ENCODE measurements at regions not wholly inside any gene's neighbourhood (a gene's known extent, or its start where the extent isn't known, plus 50 kb on each side); places are given as distances from the start of the nearest gene placed in this dataset.

DNA sequence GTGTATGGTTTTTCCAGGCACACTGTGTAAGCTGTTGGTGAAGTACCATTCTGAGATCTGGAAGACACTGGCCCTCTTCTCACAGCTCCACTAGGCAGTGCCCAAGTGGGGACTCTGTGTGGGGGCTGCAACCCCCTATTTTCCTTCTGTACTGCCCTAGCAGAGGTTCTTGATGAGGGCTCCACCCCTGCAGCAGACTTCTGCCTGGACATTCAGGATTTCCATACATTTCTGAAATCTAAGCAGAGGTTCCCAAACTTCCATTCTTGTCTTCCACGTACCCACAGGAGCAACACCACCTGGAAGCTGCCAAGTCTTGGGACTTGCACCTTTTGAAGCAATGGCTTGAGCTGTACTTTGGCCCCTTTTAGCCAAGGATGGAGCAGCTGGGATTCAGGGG lies 85.2 kb upstream of the PRMT8 start:
- no peak overlapping the region for H3K4me3 ChIP-seq (replicated peaks; ENCODE audit: low read depth, low read length)
- TF ChIP-seq, protein P1, sequence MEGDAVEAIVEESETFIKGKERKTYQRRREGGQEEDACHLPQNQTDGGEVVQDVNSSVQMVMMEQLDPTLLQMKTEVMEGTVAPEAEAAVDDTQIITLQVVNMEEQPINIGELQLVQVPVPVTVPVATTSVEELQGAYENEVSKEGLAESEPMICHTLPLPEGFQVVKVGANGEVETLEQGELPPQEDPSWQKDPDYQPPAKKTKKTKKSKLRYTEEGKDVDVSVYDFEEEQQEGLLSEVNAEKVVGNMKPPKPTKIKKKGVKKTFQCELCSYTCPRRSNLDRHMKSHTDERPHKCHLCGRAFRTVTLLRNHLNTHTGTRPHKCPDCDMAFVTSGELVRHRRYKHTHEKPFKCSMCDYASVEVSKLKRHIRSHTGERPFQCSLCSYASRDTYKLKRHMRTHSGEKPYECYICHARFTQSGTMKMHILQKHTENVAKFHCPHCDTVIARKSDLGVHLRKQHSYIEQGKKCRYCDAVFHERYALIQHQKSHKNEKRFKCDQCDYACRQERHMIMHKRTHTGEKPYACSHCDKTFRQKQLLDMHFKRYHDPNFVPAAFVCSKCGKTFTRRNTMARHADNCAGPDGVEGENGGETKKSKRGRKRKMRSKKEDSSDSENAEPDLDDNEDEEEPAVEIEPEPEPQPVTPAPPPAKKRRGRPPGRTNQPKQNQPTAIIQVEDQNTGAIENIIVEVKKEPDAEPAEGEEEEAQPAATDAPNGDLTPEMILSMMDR (IDR thresholded peaks at IDR 0.05; ENCODE audit: low read depth, low read length, missing control alignments), result no peak
- DNase-seq (ENCODE audit: extremely low read depth, low read depth), result no peak

DNA sequence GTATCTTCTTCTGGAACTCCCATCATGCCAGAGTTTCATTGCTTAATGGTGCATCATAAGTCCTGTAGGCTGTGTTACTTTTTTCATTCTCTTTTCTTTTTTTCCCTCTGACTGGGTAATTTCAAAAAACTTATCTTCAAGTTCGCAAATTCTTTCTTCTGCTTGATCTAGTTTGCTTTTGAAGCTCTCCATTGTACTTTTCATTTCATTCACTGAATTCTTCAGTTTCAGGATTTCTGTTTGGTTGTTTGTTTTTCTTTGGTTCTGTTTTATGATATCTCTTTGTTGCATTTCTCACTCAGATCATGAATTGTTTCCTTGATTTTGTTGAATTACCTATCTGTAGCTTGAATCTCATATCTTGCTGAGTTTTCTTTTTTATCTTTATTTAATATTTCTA lies 83.3 kb upstream of the PRMT8 start:
- no peak overlapping the region for H3K4me3 ChIP-seq (replicated peaks; ENCODE audit: low read depth, low read length)
- TF ChIP-seq, protein P1 (IDR thresholded peaks at IDR 0.05; ENCODE audit: low read depth, low read length, missing control alignments), result no peak
- DNase-seq (ENCODE audit: extremely low read depth, low read depth), result no peak

DNA sequence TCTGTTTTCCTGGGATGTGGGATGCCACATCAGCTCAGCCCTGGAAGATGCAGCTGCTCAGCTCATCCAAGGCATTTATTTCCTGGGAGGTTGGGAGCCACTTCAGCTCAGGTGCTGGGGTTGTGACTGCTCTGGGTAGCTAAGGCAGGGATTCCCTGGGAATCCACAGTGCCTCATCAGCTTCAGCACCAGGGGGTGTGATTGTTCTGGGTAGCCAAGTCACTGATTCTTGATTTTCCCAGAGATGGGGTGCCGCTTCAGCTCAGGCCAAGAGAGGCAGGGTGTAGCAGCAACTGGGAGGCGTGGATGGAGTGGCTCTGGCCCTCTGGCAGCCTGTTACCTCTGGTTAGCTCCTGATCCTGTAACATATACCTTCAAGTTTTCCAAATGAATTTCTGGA lies 81.3 kb upstream of the PRMT8 start:
- DNase-seq (ENCODE audit: extremely low read depth, low read depth), result no peak
- TF ChIP-seq, protein P1 (IDR thresholded peaks at IDR 0.05; ENCODE audit: low read depth, low read length, missing control alignments), result no peak
- no peak overlapping the region for H3K4me3 ChIP-seq (replicated peaks; ENCODE audit: low read depth, low read length)

DNA sequence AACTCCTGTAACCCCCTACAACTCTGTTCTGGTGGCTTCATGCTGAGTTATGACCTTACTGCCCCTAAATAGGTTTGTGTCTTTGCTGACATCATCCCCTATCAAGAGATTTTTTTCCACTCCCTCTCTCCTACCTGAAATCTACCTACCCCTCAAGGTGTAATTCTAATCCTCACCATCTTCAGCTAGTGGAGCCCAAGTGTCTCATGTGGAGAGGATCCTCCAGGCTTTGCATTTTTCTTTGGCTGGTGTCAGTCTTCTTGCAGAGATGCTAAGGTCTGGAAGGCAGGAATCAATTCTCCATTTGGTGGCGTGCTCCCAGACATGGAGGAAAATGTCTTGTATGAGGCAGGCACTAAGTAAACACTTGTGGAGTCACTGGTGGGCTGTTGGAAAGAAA lies 74.8 kb upstream of the PRMT8 start:
- H3K4me3 ChIP-seq (replicated peaks; ENCODE audit: low read depth, low read length), result no peak overlapping the region
- TF ChIP-seq, protein P1 (IDR thresholded peaks at IDR 0.05; ENCODE audit: low read depth, low read length, missing control alignments), result no peak
- no peak for DNase-seq (ENCODE audit: extremely low read depth, low read depth)

DNA sequence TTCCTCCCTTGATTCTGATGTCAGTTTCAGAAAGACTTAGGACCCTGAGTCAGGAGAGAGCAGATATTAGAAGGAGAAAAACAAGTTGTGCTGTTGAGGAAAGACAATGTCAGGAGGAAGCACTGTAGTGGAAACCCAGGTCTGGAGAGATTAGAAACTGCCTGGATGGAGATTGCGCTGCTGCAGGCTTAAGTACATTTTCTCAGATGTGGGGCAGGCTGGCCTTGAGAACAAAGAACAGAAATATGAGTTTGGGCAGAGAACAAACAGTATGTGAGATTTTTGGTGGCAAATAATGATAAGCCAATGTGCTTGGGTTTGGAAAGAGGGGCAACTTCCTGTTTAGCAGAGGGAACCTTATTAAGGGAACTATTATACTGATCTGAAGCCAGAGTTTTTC lies 74.3 kb upstream of the PRMT8 start:
- H3K4me3 ChIP-seq (replicated peaks; ENCODE audit: low read depth, low read length), result no peak overlapping the region
- TF ChIP-seq, protein P1 (IDR thresholded peaks at IDR 0.05; ENCODE audit: low read depth, low read length, missing control alignments), result no peak
- DNase-seq (ENCODE audit: extremely low read depth, low read depth), result no peak

DNA sequence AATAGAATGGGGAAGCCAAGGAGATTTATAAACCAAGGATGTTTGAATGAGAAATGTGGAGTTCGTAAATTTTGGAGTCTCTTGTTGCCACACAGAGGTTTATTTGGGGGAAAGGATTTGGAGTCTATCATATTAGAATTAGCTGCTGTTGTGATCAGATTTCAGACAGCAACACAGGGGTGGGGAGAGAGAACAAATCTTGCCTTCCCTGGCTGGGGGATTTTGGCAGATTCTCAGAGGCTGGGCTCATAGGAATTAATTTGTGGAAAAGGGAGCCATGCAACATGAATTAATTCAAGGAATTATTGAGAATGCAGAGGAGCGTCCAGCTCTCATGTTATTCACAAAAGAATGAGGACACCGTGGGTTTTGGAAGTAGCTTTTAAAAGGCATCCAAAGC lies 73.9 kb upstream of the PRMT8 start:
- no peak for DNase-seq (ENCODE audit: extremely low read depth, low read depth)
- TF ChIP-seq, protein P1 (IDR thresholded peaks at IDR 0.05; ENCODE audit: low read depth, low read length, missing control alignments), result no peak

DNA sequence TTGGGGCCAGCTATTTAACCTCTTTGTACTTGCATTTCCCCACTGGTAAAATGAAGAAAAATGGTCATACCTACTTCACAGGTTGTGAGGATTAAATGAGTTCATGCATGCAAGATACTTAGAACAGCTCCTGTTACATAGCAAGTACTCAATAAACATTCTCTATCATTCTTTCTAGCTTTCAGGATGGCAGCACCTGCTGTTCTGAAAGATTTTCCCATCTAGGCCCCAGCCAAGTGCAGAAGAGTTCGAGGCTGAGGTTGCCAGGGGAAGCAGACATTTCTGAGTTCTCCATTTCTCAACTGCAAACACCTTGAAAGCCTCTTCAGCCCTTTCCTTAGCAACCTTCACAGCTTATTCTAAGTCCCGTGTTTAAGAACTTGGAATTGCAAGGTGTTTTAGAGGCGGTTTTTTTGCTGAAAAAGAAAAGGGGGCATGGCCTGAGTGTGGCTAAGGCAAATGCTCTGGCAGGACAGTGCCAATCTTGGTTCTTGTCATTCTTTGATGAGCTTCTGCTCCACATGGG lies 73.0 kb upstream of the PRMT8 start:
- no peak overlapping the region for H3K4me3 ChIP-seq (replicated peaks; ENCODE audit: low read depth, low read length)
- TF ChIP-seq, protein P1 (IDR thresholded peaks at IDR 0.05; ENCODE audit: low read depth, low read length, missing control alignments), result no peak
- DNase-seq (ENCODE audit: extremely low read depth, low read depth), result no peak

More for the DNA sequence above, 73.9 kb upstream of the PRMT8 start:
- H3K4me3 ChIP-seq (replicated peaks; ENCODE audit: low read depth, low read length), result no peak overlapping the region

Measured in HFF-Myc (cell line).